HG03159 (cell line): ENCODE measurements at regions not wholly inside any gene's neighbourhood (a gene's known extent, or its start where the extent isn't known, plus 50 kb on each side); places are given as distances from the start of the nearest gene placed in this dataset.

Source experiments
- ATAC-seq: cut with Tn5 transposase; IDR thresholded peaks from one replicate; pipeline ENCODE4 v1.9.1; 2021; ENCODE audit warnings: mild to moderate bottlenecking, moderate library complexity; ENCODE audit not compliant: unreplicated experiment

DNA sequence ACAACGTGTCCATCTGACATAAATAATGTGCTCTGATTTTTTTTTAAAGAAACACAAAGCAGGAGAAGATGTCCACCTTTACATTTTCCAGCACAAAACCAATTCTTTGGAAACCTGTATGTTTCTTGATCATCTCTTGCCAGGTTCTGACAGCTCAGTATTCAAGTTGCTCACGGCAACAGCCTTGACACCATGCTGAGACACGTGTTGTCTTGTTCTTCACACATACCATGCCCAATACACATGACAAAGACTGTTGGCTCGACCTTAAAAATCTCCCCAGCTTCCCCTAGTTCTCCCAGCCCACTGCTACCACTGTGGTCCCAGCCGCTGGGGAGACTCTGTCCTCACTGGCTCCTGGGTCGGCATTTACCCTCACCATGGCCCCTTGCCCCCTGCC, 518.9 kb downstream of the PREX1 start:
- no peak for ATAC-seq

DNA sequence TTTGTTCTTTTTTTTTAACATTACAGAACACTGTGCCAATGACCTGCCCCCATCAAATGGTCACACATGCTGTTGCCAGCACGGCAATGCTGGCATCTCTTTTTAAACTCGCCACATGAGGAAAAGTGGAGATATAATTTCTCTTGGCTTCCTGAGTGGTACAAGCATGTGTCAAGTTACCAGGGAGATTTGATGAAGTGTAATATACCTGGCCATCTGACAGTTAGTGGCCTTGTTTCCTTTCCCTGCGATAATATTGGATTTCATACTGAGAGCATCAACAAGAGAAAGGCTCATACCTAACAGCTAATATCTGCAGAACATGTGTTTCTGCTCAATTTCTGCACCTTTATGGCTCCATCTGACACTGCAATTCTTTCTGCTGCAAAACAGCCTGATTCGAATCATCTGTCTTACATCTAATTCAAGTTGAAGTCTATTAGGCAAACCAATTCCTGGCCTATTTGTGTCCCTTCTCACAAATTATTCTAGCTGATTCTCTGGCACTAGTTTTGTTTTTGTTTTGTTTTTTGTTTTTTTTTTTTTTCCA, 519.5 kb downstream of the PREX1 start:
- no peak for ATAC-seq

DNA sequence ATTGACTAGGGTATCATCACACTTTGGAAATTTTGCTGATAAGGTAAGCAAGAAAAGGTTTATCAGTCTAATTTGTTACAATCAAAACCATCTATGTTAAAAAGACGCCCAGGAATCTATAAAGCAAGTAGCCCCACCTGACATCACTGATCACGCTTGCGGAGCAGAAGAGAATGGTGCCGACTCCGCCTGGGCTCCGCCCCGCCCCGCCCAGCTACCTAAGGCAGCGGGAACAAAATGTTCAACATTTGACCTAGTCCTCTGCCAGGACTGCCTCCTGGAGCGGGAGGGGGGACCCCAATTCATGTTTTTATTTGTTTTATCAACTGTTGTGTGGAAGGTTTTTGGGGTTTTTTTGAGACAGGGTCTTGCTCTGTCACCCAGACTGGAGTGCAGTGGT, 520.5 kb downstream of the PREX1 start:
- ATAC-seq: no peak

DNA sequence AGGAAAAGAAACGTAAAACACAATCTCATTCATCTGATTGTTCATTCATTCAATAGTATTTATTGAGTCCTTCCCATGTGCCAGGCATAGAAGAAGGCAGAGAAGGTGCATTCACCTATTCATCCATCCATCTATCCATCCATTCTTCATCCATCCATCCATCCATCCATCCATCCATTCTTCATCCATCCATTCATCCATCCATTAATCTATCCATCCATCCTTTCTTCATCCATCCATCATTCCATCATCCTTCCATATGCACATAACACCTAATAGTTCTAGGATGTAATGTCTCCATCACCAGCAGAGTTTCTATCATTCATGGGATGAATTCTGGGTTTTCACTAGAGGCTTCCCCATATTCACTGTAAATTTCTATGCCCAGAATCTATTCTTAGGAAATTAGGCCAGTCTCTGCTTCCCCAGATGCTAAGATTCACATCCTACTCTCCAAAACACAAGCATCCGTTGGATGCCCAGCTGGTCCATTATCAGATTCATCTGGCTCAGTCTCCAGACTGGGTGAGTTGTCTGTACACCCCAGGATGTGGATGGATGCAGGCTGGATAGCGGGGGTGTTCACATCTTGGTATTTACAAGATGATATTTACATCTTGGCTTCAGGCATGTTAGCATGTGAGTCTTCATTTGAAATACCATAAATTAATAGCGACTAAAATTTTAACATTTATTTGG, 517.7 kb upstream of the SULF2 start:
- no peak for ATAC-seq

DNA sequence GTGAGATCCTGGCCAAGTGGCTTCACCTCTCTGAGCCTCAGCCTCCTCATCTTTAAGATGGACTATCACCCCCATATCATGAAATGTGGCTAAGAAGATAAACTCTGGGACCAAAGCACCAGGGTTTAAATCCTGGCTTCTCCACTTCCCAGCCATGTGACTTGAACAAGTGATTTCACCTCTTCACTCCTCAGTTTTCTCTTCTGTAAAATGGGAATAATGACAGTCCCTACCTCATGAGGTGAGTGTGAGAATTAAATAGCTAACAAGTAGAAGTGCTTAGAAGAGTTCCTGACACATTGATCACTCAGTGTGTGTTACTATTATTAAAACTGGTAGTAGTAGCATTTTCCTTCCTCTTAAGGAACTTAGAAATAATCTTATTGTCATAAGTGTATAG, 516.9 kb upstream of the SULF2 start:
- ATAC-seq: no peak

DNA sequence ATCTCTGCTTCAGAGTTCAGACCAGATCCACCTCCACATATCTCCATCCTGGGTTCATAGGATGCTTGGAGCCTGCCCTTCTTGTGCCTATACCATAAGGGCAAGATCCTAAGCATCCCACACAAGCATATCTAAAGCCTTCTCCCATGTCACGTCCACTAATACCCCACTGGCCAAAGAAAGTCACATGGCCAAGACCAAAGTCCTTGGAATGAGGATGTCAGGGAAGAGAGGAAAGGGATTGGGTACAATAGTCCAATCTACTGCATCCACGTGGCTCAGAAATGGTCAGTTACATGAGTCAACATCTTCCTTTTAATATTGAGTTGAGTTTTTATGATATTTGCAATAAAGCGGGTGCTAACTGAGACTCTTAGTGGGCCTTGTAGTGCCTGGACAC, 515.9 kb upstream of the SULF2 start:
- no peak for ATAC-seq

DNA sequence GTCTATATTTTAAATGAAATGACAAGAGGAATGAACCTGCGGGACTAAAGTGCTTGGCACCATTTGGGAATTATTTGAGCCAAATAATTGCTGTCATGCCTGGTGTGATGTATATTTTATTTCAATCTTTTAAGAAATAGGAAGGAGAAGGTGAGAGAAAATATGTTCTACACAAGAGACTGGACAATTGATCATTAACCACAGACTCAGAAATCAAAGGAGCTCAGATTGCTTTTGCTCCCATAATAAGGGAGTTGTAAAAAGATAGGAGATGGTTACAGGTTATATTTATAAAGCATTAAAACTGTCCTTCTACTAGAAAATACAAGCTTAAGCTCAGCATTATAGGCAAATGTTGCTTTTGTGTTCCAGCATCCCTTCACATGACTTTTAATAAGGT, 515.2 kb upstream of the SULF2 start:
- no peak for ATAC-seq

DNA sequence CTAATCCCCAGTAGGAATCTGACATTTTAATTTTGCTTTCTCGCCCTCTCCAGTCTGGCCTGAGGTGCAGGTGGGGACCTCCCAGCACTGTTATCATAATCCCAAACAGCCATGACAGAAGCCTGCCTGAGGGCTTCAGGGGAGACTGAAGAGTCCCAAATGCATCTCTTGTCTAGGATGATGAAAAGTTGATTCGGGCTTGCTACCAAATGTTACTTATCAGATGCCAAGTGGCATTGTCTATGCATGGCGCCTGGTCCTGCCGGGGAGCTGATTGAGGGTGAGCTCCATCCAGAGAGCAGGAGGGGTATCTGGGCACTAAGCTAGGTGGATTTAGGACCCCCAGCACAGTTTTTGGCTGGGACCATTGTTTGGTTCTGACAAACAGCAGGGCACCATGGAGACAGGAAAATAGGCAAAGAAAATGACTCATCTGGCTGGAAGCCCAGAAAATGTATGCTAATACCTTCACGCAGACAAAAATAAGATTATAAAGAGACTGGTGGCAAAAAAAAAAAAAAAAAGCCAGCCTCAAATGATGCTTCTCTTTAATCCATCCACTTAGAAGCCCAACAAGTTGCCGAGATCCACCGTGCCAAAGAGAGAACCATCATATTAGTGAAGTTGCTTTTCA, 513.7 kb upstream of the SULF2 start:
- ATAC-seq: no peak

DNA sequence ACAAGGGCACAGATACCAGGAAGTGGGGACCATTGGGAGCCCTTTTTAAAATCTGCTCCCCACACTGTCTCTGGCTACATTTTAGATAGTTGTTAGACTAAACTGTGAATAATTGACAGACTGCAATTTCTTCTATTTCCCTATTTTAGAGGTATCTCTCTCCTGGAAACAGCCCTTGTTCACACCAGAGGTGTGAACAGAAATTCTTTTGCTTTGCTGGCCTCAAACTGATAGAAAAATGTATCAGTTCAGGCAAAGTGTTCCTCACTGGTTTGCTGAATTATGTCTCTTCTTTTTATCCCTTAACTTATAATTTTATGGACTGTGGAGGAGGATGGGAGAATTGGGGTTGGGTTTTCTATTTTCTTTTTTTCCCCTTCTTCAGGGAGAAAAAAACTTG, 513.2 kb upstream of the SULF2 start:
- no peak for ATAC-seq

DNA sequence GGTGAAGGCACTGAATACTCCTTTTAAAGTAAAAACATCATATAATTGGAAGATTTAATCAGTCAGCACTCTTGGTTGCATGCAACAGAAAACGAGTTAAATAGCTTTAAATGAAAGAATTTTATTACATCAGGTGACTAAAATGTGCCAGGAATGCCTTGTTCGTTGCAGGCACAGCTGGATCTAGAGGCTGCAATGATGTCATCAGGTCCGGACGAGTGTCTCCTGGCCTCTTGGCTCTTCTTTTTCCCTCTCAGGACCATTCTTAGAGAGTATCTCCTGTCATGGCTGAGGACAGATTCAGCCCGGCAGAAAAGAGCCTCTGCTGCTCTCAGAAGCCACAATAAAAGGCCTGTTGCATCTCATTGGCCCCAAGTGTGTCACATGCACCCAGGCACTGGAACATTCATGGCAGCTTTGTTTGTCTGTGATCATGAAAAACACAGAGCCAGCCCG, 510.7 kb upstream of the SULF2 start:
- no peak for ATAC-seq

DNA sequence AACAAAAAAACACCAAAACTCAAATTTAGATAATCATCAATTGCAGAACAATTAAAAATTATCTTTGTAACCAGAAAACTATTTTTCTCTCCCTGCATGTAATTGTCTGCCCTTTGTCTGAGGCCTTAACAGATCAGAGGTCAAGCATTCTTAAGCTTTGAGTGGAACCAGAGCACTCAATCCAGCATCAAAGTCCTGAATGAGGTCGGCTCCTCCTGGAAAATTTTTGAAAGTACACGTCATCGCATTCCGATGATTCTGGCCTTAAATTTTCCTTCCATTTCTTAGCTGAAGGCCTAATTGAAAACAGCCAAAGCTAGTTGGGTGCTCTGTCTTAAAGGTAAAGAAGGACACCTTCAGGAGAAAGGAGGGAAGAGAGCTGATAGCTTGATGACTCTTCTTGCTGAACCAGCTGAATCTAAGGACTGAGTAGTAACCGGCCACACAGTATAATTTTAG, 510.2 kb upstream of the SULF2 start:
- no peak for ATAC-seq

DNA sequence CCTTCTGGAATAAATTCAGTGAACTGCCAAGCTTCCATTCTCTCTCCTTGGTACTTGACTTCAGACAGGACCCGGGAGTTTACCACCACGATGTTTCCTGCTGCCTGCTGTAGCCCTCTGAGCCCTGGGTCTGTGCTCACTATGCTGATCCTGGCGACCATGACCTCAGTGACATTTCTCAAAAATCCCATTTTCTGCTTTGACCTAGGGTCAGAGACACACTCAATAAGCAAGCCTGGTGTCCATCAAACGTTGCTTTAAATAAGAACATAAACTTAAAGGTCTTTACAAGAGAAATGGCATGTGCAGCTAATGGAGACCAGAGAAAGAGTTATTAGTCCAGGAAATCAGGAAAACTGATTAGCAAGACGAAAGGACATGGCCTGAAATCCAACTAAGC, 509.7 kb upstream of the SULF2 start:
- ATAC-seq: no peak

DNA sequence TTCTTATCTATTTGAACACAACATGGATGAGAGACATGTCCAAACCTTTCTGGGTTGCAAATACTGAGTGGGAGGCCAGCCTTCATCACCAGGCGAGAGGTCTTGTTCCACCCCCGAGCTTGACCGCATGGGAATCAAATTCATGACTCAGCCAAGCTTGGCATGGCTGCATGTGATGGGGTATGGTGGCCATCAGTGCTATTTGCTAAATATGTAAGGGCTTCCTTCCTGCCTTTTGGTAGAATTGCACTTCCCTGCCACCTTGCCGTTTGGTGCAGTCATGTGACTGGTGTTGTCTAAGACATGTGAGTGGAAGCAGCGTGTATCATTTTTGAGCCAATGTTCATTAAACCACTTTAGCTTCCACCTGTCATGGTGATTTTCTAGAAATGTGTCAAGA, 508.9 kb upstream of the SULF2 start:
- ATAC-seq: no peak

DNA sequence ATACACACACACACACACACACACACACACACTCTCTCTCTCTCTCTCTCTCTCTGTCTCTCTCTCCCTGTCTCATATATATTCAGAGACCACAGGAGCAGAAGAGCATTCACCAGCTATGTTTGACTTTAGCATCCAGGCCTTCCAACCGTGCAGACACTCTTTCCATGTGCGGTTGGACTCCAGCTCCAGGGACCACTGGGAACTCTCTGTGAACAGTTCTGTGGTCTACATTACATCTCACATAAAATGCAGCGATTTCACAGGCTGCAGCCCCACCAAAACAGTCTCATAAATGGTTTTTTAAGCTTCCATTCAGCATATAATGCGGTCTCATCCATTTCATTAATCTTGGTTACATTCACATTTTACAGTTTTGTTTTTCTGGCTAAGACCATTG, 508.4 kb upstream of the SULF2 start:
- no peak for ATAC-seq

DNA sequence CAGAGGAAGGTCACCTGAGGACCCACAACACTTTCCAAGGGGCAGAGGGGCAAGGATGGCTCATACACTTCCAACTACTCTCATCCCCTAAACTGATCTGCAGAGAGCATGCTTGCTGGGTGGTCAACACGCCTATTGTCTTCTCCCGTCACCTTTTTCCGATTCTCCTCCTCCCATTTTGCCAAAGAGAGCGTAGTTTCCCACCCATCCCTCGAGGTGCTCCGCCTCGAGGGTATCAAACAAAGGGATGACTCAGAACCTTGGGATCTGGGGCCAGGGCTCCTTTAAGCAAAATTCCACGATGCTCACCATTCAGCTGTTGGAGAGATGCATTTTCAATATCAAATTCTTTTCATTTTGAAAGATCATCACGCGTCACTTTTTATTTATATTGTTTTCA, 507.5 kb upstream of the SULF2 start:
- no peak for ATAC-seq

DNA sequence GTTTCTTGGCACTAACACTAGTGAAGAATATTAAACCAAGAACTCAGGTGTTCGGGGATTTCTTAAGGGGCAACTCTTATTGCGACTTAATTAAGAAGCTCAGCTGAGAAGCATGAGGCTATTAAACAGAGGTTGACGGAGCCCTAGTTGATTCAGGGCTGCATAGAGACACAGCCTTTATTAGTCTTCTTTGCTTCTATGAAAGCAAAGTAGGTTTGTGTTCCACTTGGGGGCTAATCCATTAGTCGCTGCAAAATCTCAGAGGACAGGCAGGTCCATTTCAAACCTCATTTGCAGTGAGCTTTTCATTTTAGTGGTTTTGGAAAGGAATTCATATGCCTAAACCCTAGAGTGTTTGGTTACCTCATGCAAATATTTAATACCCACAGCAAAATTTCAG, 506.6 kb upstream of the SULF2 start:
- ATAC-seq: no peak

DNA sequence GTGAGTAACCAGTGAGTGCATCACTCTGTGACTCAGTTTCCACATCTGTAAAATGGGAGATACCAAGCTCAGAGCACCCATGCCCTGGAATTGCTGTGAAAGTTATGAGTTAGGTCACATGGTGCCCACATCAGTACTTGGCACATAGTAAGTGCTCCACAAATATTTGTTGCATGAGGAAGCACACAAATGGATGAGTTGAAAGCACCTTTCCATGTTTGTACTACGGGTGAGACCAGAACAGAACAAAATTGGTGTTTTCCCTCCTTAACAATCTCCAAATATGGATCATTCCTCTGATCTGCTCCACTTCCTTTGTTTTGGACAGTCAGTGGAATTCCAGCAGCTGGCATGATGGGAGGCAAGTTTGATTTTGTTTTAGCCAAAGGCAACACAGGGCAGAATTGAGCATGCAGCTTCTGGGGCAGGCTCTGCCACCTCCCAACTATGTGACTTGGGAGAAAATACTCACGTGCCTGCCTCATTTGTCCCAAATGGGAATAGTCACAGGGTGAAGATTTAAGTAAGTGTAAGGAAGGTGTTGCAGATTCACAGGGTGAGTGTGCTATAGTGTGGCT, 503.7 kb upstream of the SULF2 start:
- ATAC-seq: no peak

DNA sequence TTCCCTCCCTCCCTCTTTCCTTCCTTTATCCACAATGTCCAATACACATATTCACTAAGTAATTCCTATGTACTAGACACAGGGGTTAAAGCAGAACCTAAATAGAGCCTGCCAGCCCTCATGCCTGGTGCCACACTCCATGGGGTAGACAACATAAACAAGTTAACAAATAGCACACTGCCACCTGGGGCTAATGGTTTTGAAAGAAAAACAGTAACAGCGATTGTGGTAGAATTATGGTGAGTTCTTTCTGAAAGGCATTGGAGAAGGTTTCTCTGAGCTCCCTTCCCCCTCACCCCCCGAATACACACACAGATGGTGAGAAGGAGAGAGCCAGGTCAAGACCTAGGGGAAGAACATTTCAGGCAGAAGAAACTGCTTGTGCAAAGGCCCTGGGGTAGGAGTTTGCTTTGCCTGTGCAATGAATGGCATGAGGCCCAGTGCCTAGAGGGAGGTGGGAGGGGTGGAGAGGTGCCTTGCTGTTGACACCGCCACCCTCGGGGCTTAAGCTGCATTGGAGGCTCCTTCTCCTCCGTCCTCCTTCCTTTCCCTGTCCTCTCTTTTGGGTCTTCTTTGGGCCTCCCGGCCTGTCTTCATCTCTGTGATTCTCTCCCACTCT, 502.4 kb upstream of the SULF2 start:
- ATAC-seq: no peak

DNA sequence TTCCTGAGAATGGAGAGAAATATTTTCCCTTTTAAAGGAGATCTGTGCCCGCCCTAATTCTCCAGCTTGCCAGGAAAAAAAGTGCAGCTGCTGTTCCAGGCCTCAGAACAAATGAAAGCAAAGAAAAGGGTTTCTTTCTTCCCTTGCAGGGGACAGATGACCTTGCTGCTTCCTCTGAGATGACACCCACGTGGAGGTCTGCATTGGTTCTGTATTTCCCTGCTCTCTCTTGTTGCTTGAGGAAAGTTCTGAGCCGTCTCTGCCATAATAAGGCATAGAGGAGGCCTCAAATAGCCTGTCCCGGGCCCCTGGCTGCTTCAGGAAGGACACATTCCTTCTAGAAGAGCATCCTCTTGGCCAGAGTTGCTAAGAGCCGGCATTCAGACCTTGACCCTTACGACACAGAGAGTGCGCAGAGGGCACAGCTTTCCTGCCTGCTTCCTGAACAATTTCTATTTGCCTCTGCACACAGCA, 501.8 kb upstream of the SULF2 start:
- no peak for ATAC-seq

DNA sequence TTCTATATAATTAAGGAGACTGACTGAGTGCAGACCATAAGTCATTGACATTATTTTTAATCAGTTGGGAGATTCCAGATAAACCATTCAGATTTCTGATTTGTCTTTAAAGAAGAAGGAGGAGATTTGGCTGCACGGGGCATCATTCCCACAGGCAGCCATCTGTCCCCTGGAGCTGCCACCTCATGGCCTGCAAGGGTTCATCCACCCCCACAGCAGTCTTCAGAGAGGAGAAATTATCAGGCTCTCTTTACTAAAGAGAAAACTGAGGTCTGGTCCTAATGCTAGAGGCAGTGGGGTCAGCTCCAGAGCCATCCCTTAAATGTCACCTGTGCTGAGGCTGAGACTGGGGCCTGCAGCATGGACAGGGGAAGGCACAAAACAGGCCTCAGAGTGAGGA, 501.3 kb upstream of the SULF2 start:
- no peak for ATAC-seq

DNA sequence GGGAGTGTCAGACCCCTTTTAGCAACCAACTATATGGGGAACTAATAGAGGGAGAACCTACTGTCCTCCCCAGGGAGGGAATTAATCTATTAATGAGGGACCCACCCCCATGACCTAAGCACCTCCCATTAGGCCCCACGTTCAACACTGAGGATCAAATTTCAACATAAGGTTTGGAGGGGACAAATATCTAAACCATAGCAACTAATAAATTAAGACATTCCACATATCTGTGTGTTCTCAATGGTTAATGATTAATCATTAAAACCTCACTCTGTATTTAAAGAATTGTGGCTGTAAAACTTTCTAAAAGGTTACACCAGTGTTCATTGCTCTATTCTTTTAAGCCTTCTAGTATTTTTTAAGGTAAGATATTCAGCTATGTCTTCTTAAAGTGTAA, 500.4 kb upstream of the SULF2 start:
- ATAC-seq: no peak

DNA sequence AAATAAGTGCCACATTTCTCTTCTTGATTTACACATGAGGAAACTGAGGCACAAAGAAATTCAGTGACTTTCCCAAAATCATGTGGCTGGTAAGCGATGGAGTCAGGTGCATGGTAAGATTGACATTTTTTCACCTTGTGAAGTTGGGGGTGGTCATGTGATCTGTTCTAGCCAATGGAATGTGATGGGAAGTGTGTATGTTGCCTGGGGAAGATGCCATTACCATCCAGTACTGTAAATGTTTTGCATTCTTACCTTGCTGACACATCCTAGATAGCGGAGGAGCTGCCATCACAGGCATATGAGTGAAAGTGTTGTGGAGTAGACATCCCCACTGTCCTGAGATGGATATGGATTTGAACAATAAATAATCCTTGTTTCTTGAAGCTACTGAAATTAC, 499.6 kb upstream of the SULF2 start:
- no peak for ATAC-seq
